Left forelimb (tissue), 1 donor: ENCODE measurements at regions not wholly inside any gene's neighbourhood (a gene's known extent, or its start where the extent isn't known, plus 50 kb on each side); places are given as distances from the start of the nearest gene placed in this dataset.

ENCODE experiments used
- DNase-seq: peaks from one replicate; pipeline ENCODE4 v3.0.0-alpha.2; 2018; ENCODE audit warnings: low spot score

GRCh38 chr13:104045907-104046306 is 979.7 kb upstream of the SLC10A2 start:
- DNase-seq, result no peak

GRCh38 chr13:104043184-104043583 is 977.0 kb upstream of the SLC10A2 start:
- DNase-seq, result no peak

- no peak for DNase-seq
Measured at GRCh38 chr13:104034891-104035290, 968.7 kb upstream of the SLC10A2 start.

- DNase-seq, result no peak
Measured at GRCh38 chr13:104025303-104025702, 959.1 kb upstream of the SLC10A2 start.

GRCh38 chr13:104024416-104025170 is 958.4 kb upstream of the SLC10A2 start:
- no peak for DNase-seq

GRCh38 chr13:104021806-104022397 is 955.7 kb upstream of the SLC10A2 start:
- no peak for DNase-seq

- no peak for DNase-seq
Measured at GRCh38 chr13:104017317-104017716, 951.1 kb upstream of the SLC10A2 start.

- no peak for DNase-seq
Measured at GRCh38 chr13:104015646-104016396, 949.6 kb upstream of the SLC10A2 start.

- no peak for DNase-seq
Measured at GRCh38 chr13:104014803-104015645, 948.8 kb upstream of the SLC10A2 start.

- no peak for DNase-seq
Measured at GRCh38 chr13:104011505-104012241, 945.5 kb upstream of the SLC10A2 start.

- DNase-seq, result no peak
Measured at GRCh38 chr13:104008541-104009435, 942.6 kb upstream of the SLC10A2 start.

- no peak for DNase-seq
Measured at GRCh38 chr13:104008075-104008474, 941.9 kb upstream of the SLC10A2 start.

- DNase-seq, result no peak
Measured at GRCh38 chr13:104006625-104007075, 940.4 kb upstream of the SLC10A2 start.

- DNase-seq, result no peak
Measured at GRCh38 chr13:104004572-104004971, 938.4 kb upstream of the SLC10A2 start.

- DNase-seq, result no peak
Measured at GRCh38 chr13:104002216-104002615, 936.0 kb upstream of the SLC10A2 start.

GRCh38 chr13:104001766-104002165 is 935.5 kb upstream of the SLC10A2 start:
- no peak for DNase-seq

GRCh38 chr13:103996733-103997132 is 930.5 kb upstream of the SLC10A2 start:
- no peak for DNase-seq

- no peak for DNase-seq
Measured at GRCh38 chr13:103983948-103984347, 917.7 kb upstream of the SLC10A2 start.

- no peak for DNase-seq
Measured at GRCh38 chr13:103976371-103976770, 910.2 kb upstream of the SLC10A2 start.

- DNase-seq, result no peak
Measured at GRCh38 chr13:103973740-103974139, 907.5 kb upstream of the SLC10A2 start.
